ENCODE measurements at regions not wholly inside any gene's neighbourhood (a gene's known extent, or its start where the extent isn't known, plus 50 kb on each side); places are given as distances from the start of the nearest gene placed in this dataset.

- TF ChIP-seq POLR2A (IDR thresholded peaks at IDR 0.05) (no peak), CTCF (IDR thresholded peaks at IDR 0.05) (no peak)
- H3K4me1 ChIP-seq (replicated peaks in 1 of 2): no peaks in the 10 kb centered on the region
- H3K4me3 ChIP-seq: no peak overlapping the region
- H3K27ac ChIP-seq: no peak overlapping the region
- no peaks in the 10 kb centered on the region for H3K27me3 ChIP-seq
- H3K9me3 ChIP-seq (replicated peaks in 1 of 3): peaks cover 0 to 6% (median 4%) of the 10 kb centered on the region in 3 donors
- DNase-seq: no peak
- intact Hi-C loops (cut with DNase I): no loop called here
- no peaks in the 10 kb centered on the region for H3K36me3 ChIP-seq (replicated peaks in 1 of 2)
These were observed 790.8 kb downstream of the BRINP1 start for GRCh38 chr9:118578467-118578866.

- 64 to 93% (median 85%) methylated on average over 4 of the region's 4 CpGs for WGBS, 4 donors
- no peak for DNase-seq
- intact Hi-C loops (cut with DNase I): no loop called here
- no peaks in the 10 kb centered on the region for H3K27me3 ChIP-seq
- H3K4me1 ChIP-seq (replicated peaks in 1 of 2): no peaks in the 10 kb centered on the region
- no peak overlapping the region for H3K27ac ChIP-seq
- H3K9me3 ChIP-seq (replicated peaks in 1 of 3): no peaks in the 10 kb centered on the region
- H3K4me3 ChIP-seq: no peak overlapping the region
- no peaks in the 10 kb centered on the region for H3K36me3 ChIP-seq (replicated peaks in 1 of 2)
- TF ChIP-seq POLR2A (IDR thresholded peaks at IDR 0.05): no peak
- no peak for TF ChIP-seq CTCF (IDR thresholded peaks at IDR 0.05)
These were observed 785.8 kb downstream of the BRINP1 start for GRCh38 chr9:118583414-118583813.

- intact Hi-C loops (cut with DNase I): no loop called here
- WGBS, 4 donors: 46 to 86% (median 63%) methylated on average over 1 to 2 of the region's 2 CpGs
- Histone ChIP-seq H3K36me3 (replicated peaks in 1 of 2) (no peaks in the 10 kb centered on the region), H3K4me3 (no peak overlapping the region), H3K9me3 (replicated peaks in 1 of 3) (no peaks in the 10 kb centered on the region), H3K27me3 (no peaks in the 10 kb centered on the region), H3K4me1 (replicated peaks in 1 of 2) (no peaks in the 10 kb centered on the region), H3K27ac (no peak overlapping the region)
- no peak for TF ChIP-seq POLR2A (IDR thresholded peaks at IDR 0.05)
- TF ChIP-seq CTCF (IDR thresholded peaks at IDR 0.05): no peak
- no peak for DNase-seq
These were observed 782.3 kb downstream of the BRINP1 start for GRCh38 chr9:118586978-118587377.

- H3K9me3 ChIP-seq (replicated peaks in 1 of 3): no peaks in the 10 kb centered on the region
- no peak overlapping the region for H3K4me3 ChIP-seq
- no peaks in the 10 kb centered on the region for H3K36me3 ChIP-seq (replicated peaks in 1 of 2)
- WGBS, 4 donors: 79 to 88% (median 83%) methylated on average over 6 of the region's 6 CpGs
- H3K27me3 ChIP-seq: no peaks in the 10 kb centered on the region
- intact Hi-C loops (cut with DNase I): loop anchor here in 1 of 2 donors (10.0 kb wide), 1 partner anchor 770 kb away; the partner anchor contains the start of gene BRINP1
- no peak for DNase-seq
- H3K4me1 ChIP-seq (replicated peaks in 1 of 2): no peaks in the 10 kb centered on the region
- no peak overlapping the region for H3K27ac ChIP-seq
- TF ChIP-seq POLR2A (IDR thresholded peaks at IDR 0.05) (no peak), CTCF (IDR thresholded peaks at IDR 0.05) (no peak)
These were observed 774.8 kb downstream of the BRINP1 start for GRCh38 chr9:118594428-118594827.

All from adrenal gland (tissue), 9 donors.